Activated T-cell treated with anti-CD3 and anti-CD28 coated beads for 4 hours (primary cell): ENCODE measurements at regions not wholly inside any gene's neighbourhood (a gene's known extent, or its start where the extent isn't known, plus 50 kb on each side); places are given as distances from the start of the nearest gene placed in this dataset.
"Not testable (repeated sequence)": the region's sequence is repeated elsewhere in the genome, so short reads cannot be mapped to it uniquely, and the experiment has no call there.

Experiments
- DNase-seq: peaks from one replicate; pipeline ENCODE4 v3.0.0-alpha.2; 2020

DNA sequence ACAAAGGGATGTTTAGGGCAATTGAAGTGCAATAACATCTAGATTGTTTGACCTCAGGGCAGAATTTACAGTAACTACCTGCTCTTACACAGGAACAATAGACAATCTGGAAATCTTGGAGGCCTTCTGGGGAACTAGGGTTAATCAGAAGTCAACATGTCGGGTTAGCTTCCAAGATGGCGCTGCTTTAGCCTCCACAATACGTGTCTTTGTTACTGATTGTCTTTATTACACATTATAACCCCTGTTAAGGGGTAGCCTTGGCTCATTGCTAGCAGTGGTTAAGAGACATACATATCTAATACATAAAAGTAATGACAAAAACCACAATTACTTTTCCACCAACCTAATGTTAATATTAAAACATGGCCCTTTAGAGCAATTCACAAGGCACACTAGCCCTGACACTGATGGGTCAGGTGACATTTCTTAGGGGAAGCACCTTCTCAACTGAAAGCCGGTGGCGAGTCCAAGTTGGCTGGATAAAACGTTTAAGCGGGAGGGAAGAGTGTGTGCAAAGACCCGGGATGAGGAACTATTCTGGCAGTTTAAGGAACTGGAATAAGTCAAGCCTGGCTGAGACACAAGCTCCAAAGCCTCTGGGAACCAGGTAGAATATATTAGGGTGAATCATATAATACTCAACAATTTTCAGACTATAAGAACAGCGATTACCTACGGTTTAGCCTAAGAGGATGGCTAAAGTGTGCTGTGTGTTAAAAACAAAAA lies 236.9 kb downstream of the BCAS1 start:
- no peak for DNase-seq

DNA sequence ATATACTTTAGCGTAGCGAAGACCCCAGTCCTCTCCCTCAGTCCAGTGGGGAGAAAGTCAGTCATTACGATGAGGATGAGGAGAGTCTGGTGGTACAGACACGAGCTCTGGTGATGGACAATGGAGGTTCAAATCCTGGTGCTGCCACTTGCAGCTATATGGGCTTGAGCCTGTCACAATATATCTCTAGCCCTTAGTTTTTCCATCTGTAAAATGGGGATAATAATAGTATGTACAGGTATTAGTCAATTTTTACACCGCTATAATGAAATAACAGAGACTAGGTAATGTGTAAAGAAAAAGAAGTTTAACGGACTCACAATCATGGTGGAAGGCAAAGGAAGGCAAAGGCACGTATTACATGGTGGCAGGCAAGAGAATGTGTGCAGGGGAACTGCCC lies 237.9 kb downstream of the BCAS1 start:
- DNase-seq, result no peak

DNA sequence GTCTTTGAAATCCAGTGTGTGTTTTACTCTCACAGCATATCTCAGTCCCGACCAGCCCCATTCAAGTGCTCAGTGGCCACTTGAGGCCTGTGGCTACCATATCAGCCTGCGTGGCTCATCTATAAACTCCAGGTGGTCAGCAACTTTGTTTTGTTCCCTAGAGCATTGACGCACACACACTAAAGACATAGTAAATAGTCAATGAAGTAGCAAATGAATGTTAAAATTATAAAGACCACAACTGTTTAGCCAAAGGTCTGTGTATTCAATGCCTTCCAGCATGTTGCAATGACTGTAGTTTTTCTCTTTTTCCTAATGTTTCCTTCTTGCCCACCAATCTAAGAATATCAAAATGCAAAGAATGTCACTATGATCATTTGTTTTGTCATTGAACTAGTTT lies 238.2 kb upstream of the ZNF217 start:
- no peak for DNase-seq

DNA sequence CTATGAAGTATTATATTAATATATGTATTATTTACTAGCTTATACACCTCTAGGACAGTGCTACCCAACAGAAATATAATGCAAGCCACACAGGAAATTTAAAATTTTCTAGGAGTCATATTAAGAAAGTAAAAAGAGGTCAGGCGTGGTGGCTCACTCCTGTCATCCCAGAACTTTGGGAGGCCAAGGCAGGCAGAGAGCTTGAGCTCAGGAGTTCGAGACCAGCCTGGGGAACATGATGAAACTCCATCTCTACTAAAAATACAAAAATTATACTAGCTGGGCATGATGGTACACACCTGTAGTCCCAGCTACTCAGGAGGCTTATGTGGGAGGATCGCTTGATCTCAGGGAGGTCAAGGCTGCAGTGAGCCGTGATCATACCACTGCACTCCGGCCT lies 237.6 kb upstream of the ZNF217 start:
- DNase-seq, result no peak

DNA sequence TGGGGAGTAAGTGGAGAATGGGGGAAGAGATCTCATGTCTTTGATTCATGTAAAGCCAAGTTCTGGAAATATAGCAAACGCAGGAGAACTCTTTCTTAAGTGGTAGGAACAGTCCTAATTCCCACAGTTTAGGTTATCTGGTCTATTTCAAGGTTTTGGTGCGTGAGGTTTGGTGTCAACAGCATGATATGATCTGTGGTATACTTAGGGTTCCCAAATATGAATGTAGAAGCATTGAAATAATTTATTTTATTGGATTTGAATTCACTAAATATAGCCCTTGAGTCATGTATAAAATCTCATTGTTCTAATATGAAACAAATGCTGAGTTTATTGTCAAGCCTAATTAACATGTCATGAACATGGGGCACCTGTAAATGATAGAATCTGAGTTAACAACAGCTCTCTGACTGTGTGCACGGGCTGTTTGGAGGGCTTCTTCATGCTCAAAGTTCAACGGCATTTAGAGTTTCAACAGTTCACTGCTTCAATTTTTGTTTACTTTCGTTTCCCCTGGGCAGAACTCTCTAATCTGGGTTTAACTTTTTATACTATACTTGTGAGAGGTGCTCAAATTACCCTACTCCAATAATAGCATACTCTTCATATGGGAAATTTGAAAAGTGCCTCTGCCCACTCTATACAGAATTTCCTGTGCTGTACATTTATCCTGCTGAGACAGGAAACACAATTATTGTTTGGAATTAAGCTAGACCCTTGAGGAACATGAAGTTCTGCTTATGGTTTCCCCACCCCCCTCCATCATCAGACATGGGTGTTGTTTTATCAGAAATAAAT lies 236.3 kb upstream of the ZNF217 start:
- DNase-seq, result no peak

DNA sequence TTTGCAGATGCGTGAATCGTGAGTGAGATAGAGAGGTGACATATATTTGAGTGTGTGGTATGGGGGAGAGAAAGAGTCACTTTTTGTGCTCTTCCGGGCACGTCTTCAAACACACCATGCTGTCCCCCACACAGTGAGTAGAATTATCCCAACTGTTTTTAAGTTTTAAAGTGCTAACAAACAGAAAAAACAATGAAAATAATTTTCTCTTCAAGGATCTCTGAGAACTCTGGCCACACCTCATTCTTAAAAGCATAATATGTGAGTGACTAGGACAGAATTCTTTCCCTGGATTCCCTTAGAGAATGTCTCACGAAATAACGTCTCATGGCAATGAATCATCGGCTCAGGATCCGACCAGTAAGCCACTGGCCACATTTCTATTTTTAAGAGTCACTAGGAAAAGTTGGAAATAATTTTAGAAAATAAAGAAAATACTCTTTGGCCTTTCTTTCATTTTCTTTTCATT lies 235.7 kb upstream of the ZNF217 start:
- no peak for DNase-seq

DNA sequence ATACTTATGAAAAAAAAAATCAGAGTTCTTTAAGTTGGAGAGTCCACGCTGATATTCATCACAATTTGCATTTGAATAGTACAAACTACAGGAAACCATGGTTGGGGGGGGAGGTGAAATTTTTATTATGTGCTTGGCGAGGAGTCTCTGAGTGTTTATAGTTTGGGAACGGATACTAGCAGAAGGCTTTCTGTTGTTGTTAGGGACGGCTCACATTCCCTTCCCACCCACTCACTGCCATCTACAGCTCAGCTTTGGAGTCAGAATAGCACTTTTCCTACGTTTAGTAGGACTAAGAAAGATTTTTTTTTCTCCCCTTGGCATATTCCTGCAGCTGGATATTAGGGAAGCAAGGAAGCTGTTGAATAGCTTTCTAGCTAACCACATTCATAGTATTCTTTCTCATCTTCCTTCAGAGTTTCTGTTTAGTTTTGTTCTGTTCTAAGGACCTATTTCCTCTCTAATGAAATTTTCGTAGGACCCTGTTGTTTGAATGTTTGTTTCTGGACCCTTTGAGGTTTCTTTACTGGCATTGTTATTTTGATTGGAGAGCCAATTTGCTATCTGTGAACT lies 235.1 kb upstream of the ZNF217 start:
- no peak for DNase-seq

DNA sequence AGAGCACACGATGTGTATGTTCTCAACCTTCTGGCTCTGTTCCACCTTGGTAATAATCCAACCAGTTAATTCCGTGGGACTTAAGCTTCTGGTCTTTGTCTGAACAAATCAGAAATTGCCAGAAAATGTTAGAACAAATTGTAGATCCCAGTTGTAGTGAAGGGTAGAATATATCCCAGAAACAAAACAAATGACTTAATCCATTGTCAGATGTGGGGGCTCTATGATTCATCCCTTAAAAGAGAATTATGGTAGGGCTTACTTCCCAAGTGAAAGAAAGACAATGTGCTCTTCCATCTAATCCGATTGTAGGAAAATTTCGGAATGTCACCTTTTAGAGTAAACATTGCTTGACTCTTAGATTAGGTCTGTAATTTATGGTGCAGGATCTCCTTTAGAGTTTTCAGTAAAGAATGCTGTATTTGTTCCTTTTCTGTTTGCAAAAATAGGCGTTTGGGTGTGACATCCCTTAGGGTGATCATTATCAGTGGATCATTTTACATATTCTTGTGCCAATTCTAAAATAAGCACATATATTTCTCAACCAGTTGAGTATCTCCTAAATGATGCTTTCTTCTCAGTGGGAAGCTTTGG lies 234.5 kb upstream of the ZNF217 start:
- no peak for DNase-seq

DNA sequence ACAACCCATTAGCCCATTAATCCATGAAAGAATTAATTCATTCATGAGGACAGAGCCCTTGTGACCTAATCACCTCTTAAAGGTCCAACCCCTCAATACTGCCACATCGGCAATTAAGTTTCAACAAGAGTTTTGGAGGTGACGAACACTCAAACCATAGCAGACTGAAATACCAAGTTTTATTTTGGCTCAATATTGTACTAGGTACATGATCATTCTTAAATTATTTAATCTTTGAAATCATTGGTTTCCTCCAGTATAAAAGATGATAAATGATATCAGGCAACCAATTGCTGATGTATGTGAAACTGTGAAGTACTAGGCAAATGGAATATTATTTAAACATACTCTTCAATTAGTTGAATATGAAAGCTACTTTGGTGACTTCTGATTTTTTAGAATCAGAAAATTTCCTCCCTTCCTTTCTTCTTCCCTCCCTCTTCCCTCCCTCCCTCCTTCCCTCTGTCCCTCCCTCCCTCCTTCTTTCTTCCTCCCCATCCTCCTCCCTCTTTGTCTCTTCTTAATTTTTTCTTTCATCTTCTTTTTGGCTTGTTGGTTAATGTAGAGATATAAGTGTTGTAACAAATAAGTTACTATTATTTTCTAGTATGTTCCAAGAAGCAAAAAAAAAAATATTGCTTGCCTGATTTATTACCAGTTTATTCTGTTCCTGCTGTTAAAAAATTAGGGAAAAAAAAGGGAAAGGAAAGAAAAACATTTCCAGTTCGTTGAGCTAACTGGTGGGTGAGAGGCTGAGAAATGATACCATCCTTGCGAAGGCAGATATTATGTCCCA lies 233.9 kb upstream of the ZNF217 start:
- no peak for DNase-seq

DNA sequence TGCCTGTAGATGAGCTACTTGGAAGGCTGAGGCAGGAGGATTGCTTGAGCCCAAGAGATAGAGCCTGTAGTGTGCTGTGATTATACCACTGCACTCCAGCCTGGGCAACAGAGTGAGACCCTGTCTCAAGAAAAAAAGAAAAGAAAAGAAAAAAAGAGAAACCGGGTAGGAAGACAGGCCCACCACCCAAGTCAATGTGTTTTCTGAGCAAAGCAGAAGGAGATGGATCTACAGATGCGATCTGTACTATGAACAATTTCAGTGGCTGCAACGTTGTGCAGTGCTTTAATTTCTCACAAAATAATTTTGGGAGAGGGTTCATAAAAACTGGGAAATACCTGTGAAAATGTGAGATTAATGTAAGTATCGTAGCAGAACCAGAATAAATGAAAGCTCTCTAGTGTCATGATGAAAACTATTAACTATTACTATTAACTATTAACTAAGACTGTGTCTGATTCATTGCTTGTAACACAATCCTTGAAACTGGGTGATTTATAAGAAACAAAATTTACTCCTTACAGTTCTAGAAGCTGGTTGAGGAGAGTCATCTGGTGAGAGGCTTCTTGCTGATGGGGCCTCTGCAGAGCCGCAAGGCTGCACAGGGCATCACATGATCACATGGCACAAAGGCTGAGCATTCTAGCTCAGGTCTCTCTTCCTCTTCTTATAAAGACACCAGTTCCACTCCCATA lies 233.1 kb upstream of the ZNF217 start:
- no peak for DNase-seq

DNA sequence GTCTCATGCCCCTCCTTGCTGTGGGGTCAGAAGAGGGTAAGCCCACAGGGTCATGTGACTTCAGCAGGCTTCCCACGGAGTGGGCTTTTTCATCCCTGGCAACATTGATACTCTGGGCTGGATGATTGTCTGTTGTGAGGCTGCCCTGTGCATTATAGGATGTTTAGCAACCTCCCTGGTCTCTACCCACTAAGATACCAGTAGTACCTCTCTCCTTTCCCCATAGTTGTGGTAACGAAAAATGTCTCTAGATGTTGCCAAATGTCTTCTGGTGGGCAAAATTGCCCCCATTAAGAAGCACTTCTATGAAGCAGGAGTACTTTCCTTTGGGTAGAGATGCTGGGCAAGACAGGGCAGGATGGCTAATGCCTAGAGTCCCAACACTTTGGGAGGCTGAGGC lies 232.5 kb upstream of the ZNF217 start:
- no peak for DNase-seq

DNA sequence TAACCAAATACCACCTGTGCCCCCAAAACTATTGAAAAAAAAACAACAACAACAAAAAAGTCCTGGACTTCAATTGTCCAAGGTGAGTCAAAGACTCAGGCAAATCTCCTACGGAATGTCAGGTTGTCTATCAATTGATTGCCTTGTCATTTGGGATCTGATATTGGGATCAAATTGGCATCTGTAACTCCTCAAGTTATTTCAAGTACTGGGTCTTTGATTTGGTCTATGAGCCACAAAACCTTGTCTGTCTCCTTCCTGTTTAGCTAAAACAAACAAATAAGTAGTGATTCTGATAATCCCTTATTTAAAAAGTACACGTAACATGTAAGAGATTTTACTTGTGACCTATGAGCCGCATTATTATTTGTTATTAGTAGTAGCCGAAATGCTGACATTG lies 231.6 kb upstream of the ZNF217 start:
- DNase-seq, result no peak

DNA sequence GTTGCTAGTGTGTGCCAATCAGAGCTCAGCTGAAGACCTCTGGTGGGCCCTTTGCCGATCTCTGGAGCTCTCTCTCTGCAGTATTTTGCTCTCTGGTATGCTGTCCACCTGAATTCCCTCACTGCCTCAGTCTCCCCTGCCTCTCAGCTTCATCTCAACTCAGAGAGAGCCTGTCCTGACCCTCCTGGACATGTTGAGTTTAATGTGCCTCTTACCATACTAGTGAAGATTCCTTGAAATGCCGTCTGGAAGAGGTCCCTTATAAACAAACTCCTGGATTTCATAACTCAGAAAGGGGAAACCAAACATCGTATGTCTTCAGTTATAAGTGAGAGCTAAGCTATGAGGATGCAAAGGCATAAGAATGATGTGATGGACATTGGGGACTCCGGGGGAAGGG lies 231.1 kb upstream of the ZNF217 start:
- DNase-seq, result no peak

DNA sequence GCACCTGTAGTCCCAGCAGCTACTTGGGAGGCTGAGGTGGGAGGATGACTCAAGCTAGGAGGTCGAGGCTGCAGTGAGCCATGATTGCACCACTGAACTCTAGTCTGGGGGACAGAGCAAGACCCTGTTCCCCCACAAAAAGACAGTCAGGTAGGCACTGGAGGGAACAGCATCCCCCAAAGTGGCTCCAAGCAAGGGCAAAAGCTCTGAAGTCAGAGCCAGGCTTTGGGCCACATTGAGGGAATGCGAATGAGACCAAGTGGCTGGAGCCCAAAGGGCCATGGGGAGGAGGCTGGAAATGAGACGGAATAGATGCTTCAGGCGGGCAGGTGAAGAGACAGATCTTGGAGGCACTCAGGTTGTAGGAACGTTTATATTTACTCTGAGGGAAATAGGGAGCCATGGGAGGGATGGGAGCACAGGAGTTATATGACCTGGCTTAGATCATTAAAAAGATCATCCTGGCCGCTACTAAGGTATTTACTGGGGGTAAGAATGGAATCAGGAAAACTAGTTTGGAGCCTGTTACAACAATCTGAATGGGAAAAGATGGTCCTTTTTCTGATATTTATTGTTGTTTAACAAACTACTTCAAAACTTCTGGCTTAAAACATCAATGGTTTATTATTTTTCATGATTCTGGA lies 229.6 kb upstream of the ZNF217 start:
- DNase-seq, result no peak

DNA sequence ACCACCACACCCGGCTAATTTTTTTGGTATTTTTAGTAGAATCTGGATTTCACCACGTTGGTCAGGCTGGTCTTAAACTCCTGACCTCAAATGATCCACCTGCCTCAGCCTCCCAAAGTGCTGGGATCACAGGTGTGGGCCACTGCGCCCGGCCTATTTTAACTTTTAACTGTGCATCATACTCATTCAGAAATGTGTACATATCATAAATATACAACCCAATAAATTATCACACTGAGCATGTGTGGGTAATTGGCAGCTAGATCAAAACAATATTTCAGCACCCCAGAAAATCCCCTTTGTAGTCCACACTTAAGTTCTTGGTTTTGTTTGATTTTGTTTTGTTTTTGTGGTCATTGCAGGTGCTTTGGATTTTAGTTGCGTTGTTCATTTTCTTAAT lies 228.9 kb upstream of the ZNF217 start:
- DNase-seq, result no peak

DNA sequence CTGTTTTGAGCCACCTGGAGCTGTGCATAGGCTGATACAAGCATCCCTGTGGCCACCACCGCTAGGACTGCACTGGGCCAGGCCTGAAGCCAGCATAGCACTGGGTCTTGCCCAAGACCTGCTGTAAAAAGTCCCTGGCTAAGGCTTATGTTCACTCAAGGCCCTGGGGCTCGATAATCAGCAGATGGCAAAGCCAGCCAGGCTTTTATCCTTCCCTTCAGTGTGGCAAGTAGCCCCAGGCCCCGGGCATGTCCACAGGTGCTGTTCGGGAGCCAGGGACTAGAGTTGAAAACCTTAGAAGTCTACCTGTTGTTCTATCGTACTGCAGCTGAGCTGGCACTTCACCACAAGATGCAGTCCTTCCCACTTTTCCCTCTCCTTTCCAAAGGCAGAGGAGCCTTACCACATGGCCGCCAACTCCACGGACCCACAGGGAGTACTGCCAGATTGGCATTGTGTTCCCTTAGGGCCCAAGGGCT lies 226.4 kb upstream of the ZNF217 start:
- no peak for DNase-seq

DNA sequence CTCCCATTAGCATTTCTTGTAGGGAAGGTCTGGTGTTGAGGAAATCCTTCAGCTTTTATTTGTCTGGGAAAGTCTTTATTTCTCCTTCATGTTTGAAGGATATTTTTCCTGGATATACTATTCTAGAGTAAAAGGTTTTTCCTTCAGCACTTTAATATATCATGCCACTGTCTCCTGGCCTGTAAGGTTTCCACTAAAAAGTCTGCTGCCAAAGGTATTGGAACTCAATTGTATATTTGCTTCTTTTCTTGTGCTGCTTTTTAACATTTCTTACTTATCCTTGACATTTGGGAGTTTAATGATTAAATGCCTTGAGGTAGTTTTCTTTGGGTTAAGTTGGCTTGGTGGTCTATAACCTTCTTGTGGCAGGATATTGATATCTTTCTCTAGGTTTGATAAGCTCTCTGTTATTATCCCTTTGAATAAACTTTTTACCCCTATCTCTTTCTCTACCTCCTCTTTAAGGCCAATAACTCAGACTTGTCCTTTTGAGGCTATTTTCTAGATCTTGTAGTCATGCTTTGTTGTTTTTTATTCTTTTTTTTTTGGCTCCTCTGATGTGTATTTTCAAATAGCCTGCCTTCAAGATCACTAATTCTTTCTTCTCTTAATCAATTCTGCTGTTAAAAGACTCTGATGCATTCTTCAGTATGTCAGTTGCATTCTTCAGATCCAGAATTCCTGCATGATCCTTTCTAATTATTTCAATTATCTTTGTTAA lies 225.0 kb upstream of the ZNF217 start:
- DNase-seq, result no peak

DNA sequence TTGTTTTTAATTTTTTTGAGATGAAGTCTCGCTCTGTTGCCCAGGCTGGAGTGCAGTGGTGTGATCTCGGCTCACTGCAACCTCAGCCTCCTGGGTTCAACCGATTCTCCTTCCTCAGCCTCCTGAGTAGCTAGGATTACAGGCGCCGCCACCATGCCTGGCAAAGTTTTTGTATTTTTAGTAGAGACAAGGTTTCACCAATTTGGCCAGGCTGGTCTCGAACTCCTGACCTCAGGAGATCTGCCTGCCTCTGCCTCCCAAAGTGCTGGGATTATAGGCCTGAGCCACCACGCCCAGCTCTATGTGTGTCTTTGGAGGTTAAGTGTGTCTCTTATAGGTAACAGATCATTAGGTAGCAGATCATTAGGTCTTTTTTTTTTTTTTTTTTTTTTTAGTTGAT lies 223.9 kb upstream of the ZNF217 start:
- not testable (repeated sequence) for DNase-seq

DNA sequence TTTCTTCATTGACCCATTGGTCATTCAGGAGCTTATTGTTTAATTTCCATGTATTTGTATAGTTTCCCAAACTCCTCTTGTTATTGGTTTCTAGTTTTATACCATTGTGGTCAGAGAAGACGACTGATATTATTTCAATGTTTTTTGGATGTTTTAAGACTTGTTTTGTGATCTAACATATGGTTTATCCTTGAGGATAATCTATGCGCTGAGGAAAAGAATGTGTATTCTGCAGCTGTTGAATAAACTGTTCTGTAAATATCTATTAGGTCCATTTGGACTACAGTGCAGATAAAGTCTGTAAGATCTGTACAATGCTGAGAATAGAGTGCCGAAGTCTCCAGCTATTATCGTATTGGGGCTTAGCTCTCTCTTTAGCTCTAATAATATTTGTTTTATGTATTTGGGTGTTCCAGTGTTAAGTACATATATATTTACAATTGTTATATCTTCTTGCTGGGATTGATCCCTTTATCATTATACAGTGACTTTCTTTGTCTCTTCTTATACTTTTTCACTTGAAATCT lies 223.3 kb upstream of the ZNF217 start:
- DNase-seq, result no peak

DNA sequence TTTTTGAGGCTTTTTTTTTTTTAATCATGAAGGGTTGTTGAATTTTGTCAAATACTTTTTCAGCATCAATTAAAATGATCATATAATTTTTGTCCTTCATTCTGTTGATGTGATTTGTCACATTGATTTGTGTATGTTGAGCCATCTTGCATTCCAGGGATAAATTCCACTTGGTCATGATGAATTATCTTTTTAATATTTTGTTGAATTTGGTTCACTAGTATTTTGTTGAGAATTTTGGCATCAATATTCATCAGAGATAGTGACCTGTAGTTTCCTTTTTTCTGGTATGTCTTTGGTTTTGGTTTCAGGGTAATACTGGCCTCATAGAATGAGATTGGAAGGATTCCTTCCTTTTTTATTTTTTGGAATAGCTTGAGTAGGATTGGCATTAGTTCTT lies 221.9 kb upstream of the ZNF217 start:
- no peak for DNase-seq

DNA sequence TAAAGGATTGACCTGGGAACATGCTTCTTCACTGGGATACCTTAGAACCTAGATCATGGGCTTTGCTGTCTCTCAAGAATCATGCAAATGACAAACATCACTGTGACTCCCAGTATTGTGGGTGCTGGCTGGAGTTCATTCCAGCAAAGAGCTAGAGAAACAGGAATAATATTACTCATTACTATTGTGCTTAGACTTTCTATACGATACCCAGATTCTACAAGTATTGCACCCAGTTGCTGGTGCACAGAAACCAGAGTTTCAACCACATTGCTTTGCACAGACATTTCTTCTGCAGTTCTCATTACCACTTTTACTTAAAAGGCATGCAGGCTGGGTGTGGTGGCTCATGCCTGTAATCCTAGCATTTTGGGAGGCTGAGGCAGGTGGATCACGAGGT lies 220.4 kb upstream of the ZNF217 start:
- DNase-seq, result no peak
